ENCODE measurements at regions not wholly inside any gene's neighbourhood (a gene's known extent, or its start where the extent isn't known, plus 50 kb on each side); places are given as distances from the start of the nearest gene placed in this dataset.
"Not testable (repeated sequence)": the region's sequence is repeated elsewhere in the genome, so short reads cannot be mapped to it uniquely, and the experiment has no call there.

GRCh38 chr6:150684161-150684560, 84.5 kb downstream of the PLEKHG1 start:
- no peak for DNase-seq

DNA sequence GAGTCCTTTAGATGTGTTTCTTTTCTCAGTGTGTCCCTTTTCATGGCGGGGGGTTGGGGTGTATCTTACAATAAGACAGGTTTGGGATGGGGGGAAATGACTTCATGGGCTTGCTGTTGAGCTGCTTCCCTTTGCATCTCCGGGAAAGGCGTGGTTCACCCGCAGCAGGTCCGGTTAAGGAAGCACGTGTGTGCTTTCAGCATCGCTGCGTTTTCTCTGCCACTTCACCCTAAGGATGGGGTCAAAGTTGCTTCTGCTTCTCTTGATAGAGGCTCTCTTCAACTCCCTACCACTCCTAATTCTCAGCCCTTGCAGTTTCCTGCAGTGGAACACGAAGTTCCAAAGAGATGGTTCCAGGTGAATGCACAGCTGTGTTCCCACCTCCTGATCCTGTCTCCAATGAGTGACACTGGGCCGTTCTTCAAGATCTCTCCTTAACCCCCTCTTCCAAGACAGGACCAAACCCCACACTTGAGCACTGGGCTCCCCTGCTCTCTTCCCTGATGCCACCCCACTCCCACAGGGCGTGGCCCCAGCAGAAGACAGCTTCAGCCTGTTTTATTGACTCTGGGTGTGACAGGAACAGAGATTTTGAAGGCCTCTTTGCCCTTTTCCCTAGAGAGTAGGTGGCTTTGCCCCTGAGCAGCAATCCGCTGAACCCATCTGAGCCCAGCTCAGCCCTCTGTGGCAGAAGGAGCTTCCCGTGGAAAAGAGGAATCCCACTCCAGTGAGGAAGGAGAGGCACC, 85.2 kb downstream of the PLEKHG1 start:
- DNase-seq: no peak

GRCh38 chr6:150685860-150686259, 86.2 kb downstream of the PLEKHG1 start:
- no peak for DNase-seq

DNA sequence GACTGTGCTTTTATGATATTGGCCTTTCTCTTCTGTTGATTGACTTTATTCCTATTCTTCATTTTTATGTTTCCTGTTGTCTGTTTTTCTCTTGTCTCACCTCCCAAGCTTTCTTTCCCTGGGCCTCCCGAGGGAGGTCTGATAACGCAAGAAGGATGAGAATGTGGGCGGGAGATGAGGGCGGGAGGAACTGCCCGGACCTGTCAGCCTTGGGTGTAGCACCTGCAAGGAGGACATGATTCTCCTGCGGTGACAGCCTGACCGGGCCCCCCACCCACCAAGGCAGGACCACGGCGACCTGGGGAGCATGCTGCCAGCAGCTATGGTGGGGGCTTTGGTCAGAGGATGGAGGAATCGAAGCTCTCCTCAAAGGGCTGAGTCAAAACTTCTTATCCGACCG, 86.9 kb downstream of the PLEKHG1 start:
- no peak for DNase-seq

DNA sequence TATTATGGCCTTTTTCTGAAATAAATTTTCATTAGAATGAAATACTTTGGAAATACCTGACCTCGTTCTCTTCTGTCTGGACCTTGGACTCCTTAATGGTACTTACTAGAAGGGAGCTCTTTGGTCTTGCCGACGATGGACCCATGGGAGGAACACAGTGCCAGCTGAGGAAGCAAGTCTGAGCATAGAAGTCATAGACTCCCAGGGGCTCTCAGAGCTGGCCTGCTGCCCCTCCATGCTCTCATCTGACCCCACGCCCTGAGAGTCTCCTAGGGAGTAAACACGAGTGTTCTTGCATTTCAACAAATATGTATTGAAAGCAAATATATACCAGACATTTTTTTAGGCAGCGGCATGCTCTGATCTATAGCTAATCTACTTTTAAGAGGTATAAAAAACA, 87.8 kb downstream of the PLEKHG1 start:
- no peak for DNase-seq

- no peak for DNase-seq
Measured at GRCh38 chr6:150689900-150690590, 90.4 kb downstream of the PLEKHG1 start.

DNA sequence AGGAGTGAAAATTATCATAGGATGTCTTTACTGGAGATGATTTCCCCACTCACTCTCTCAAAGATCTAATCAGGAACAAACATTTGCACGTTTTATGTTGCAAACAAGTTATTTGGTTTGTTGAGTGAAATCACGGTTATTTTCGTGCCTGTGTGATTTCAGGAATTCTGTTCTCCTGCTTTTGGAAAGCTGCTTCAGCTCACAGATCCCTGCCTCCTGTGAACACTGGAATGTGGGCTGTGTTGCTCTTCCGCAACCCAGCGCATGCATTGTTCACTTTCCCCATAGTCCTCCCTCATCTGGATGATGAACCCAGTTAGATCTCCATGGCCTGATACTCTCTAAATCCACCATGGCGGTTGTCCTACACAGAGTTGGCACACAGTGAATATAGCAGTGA, 91.0 kb downstream of the PLEKHG1 start:
- DNase-seq: no peak

- peak; percentile 5 for DNase-seq
Measured at GRCh38 chr6:150691463-150691862, 91.8 kb downstream of the PLEKHG1 start.

DNA sequence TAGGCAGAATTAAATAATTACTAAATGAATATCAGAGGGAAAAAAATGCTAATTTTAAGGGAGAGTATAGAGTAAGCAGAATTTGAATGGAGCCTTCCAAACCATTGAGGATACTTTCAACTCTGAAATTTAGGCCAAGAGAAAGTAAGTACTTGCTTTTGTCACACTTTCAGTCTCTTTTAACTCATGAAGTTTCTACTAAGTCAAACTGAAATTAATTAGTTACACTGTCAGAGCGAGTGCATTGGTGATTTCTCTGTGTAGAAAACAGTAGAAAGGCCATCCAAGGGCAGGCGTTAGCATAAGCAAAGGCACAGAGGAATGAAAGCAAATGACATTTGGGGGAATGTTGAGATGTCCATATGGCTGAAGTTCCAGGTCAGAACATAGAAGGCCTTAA, 92.9 kb downstream of the PLEKHG1 start:
- no peak for DNase-seq

DNA sequence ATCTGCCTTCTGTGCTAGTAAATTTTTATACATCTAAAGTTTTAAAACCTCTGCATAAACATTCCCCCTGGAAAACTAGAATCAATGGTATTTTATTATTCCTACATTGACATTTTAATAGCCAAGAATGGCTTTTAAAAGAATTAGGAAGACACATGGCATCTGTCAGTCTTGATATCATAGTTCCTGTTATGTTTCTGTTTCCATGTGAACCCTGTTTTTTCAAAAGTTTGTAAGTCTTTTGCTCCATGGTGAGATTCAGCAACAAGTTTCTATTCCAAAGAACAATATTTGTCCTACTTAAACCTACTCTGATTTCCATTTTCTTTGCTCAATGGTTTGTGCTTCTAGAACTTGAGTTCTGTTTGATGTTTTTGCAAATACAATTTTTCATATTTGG, 95.2 kb downstream of the PLEKHG1 start:
- no peak for DNase-seq

DNA sequence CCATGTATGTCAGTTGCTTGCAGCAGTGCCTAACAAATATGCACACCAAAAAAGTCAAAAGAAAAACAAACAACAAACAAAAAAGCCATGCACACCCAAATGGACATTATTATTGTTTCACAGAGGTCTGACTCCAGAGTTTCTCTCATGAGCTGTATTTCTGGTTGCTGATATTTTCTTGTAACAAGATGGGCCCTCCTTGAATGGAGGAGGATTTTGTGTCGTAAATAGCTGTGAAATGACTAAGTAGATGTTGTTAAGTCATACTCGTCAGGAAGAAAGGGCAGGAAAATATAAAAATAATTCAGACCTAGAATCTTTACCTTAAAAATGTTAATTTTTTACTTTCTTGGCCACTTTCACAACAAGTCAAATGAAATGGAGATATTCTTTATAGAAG, 96.0 kb downstream of the PLEKHG1 start:
- no peak for DNase-seq

DNA sequence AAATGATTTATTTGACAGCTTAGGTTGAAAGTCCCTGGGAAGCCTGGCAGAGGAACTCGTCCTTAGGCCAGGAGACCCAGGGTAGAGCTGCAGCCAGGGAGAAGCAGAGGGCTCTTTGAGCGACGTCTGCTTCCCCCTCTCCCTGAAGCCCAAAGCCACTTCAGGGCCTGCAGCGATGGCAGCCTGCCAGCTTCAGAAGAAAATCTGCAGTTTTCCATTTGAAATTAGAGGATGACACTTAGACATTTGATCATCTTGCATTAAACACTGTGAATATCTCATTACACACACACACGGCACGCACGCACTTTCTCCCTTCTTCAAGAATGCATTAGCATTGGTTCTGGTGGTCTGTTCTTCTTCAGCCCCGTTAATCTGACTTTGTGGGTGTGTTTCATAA, 96.5 kb downstream of the PLEKHG1 start:
- no peak for DNase-seq

DNA sequence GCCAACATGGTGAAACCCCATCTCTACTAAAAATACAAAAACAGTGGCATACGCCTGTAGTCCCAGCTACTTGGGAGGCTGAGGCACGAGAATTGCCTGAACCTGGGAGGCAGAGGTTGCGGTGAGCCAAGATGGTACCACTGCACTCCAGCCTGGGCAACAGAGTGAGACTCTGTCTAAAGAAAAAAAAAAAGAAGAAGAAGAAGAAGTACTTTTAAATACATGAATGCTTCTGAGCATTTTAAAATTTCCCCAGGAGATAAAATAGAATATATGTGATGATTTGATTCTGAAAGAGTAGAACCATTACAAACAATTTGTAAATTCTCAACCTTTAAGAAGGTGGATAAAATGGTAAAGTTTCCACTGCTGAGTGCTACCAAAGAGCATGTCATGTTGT, 97.2 kb downstream of the PLEKHG1 start:
- not testable (repeated sequence) for DNase-seq

DNA sequence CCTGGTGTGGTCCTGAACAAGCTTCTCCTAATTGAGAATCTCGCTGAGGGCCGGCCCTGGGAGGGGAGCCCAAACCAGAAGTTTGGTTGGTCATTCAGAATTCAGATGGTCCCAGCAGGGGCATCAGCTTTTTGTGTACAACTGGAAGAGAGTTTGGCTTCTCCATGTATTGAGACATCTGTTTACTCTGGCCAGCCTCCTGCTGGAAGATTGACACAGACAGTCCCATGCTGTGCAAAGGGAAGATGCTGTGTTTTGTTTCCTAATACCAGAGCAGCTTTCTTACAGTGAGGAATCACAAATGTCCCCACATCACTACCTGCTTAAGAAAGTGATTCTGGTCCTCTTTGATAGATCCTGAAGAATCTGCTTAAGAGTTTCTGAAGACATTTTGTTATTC, 97.8 kb downstream of the PLEKHG1 start:
- no peak for DNase-seq

DNA sequence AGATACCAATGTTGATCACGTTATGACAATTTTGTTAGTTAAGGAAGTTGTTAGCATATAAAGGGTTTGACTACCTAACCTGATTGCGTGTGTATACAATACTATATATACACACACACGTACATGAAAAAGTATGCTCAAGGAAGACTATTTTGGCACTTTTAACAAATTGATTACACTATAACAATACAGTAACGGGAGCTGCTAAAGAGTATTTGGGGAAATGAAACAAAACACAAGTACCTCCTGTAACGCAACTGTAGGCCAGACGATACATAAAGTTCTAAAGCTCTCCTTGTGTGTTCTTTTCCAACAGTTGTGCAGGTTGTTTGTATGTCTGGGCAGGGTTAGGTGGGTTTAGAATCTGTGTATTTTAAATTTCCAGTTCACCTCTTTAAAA, 98.7 kb downstream of the PLEKHG1 start:
- DNase-seq: no peak

DNA sequence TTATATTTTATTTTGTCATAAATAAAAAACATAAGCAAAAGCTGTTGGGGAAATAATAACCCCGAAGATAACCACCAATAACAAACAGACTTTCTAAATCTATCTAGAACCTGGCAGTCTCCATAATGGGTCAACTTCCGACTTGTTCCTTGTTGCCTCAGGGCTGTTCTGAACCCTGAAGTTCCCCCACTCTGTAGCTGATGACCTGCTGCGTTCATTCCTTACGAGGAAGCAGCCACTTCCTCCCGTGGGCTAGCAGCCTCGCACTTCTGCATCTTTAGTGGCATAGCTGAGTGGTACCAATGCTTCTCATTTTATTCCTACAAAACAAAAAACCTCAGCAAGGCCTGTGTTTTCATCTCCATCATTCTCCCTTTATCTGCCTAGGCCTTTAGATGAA, 103.0 kb downstream of the PLEKHG1 start:
- no peak for DNase-seq

GRCh38 chr6:150704447-150705192, 104.9 kb downstream of the PLEKHG1 start:
- DNase-seq: no peak

DNA sequence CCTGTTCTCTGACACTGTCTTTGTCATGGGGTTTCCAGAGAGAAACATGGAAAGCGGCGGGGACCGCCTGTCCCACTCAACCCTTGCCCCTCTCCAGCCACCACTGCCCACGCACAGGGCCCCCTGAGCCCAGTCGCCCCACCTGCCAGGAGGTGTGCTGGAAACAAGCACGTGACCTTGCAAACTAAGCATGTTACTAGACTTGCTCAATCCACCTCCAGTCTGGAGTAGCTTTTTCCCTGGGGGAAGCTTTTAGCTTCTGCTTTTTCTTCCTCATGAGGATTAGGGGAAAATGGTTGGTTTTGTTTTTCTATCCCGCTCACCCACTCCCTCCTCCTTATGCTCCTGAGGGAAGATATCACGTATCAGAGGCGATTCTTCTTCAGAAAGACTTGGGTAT, 105.7 kb downstream of the PLEKHG1 start:
- no peak for DNase-seq

DNA sequence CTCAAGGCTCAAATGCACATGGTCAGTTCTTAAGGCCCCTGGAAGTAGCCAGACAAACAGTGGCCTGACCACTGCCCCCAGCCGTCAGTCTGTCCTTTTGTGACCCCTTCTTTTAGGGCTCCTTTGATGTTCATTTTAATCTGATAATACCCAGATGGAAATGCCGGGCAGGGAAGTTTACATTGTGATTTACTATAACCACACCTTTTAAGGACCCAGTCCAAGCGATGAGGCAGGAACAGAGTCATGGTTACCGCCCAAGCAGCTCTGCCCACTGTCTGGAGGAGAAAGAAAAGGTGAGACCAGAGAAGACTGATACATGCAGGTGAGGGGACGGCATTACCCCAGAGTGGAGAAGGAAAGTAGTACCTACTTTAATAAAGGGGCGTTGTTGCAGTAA, 110.6 kb downstream of the PLEKHG1 start:
- no peak for DNase-seq

DNA sequence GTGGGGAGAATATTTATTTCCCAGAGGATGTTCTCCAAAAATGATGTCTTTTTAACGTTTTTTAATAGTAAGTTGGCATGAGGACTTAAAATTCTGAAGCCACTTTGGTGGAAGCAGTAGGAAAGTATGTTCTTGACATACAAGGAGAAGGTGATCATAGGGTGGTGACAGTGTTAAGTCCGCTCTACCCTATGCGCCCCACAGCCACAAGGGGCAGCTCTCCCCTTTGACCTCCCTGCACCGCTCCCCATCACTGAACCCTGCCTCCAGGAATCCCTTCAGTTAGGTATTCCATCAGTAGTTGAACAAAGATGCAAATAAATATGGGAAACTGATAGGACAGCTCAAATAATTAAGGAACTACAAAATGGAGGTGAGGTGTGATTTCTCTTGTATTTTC, 111.4 kb downstream of the PLEKHG1 start:
- no peak for DNase-seq

GRCh38 chr6:150711584-150712504, 112.2 kb downstream of the PLEKHG1 start:
- no peak for DNase-seq

GRCh38 chr6:150712505-150713252, 113.0 kb downstream of the PLEKHG1 start:
- no peak for DNase-seq
